GM18508 (cell line): ENCODE measurements at regions not wholly inside any gene's neighbourhood (a gene's known extent, or its start where the extent isn't known, plus 50 kb on each side); places are given as distances from the start of the nearest gene placed in this dataset.
"Not testable (repeated sequence)": the region's sequence is repeated elsewhere in the genome, so short reads cannot be mapped to it uniquely, and the experiment has no call there.

Experiments
- ATAC-seq: cut with Tn5 transposase; IDR thresholded peaks from one replicate; pipeline ENCODE4 v1.9.1; 2021; ENCODE audit warnings: moderate number of reproducible peaks; ENCODE audit not compliant: insufficient read depth, unreplicated experiment

- no peak for ATAC-seq
Measured at GRCh38 chr12:126425264-126425663, 1360.0 kb downstream of the AACS start.

GRCh38 chr12:126428769-126429168 lies 1363.5 kb downstream of the AACS start:
- no peak for ATAC-seq

GRCh38 chr12:126430921-126431320 lies 1365.7 kb downstream of the AACS start:
- no peak for ATAC-seq

GRCh38 chr12:126431767-126432166 lies 1366.5 kb downstream of the AACS start:
- ATAC-seq, result no peak

- ATAC-seq, result no peak
Measured at GRCh38 chr12:126432780-126433179, 1367.5 kb downstream of the AACS start.

GRCh38 chr12:126434412-126434985 lies 1369.3 kb downstream of the AACS start:
- no peak for ATAC-seq

- no peak for ATAC-seq
Measured at GRCh38 chr12:126436041-126436440, 1370.8 kb downstream of the AACS start.

- ATAC-seq, result no peak
Measured at GRCh38 chr12:126437934-126438333, 1372.7 kb downstream of the AACS start.

GRCh38 chr12:126443977-126444376 lies 1378.7 kb downstream of the AACS start:
- ATAC-seq, result no peak

GRCh38 chr12:126447346-126447745 lies 1382.1 kb downstream of the AACS start:
- ATAC-seq, result no peak

GRCh38 chr12:126451809-126452208 lies 1386.6 kb downstream of the AACS start:
- ATAC-seq, result no peak

- not testable (repeated sequence) for ATAC-seq
Measured at GRCh38 chr12:126452686-126453085, 1387.5 kb downstream of the AACS start.

GRCh38 chr12:126454581-126454980 lies 1389.3 kb downstream of the AACS start:
- ATAC-seq, result no peak

- ATAC-seq, result no peak
Measured at GRCh38 chr12:126457776-126458175, 1392.5 kb downstream of the AACS start.

GRCh38 chr12:126464153-126464552 lies 1398.9 kb downstream of the AACS start:
- ATAC-seq, result no peak

- ATAC-seq, result no peak
Measured at GRCh38 chr12:126469211-126469610, 1404.0 kb downstream of the AACS start.

GRCh38 chr12:126474703-126475102 lies 1409.5 kb downstream of the AACS start:
- no peak for ATAC-seq

GRCh38 chr12:126480451-126480850 lies 1415.2 kb downstream of the AACS start:
- ATAC-seq, result no peak

- ATAC-seq, result no peak
Measured at GRCh38 chr12:126481688-126482087, 1416.5 kb downstream of the AACS start.

GRCh38 chr12:126482238-126482889 lies 1417.1 kb downstream of the AACS start:
- ATAC-seq, result no peak

GRCh38 chr12:126483145-126484068 lies 1418.2 kb downstream of the AACS start:
- ATAC-seq, result no peak
